GM18519 (cell line): ENCODE measurements at regions not wholly inside any gene's neighbourhood (a gene's known extent, or its start where the extent isn't known, plus 50 kb on each side); places are given as distances from the start of the nearest gene placed in this dataset.
"Not testable (repeated sequence)": the region's sequence is repeated elsewhere in the genome, so short reads cannot be mapped to it uniquely, and the experiment has no call there.

ENCODE experiments used
- ATAC-seq: cut with Tn5 transposase; IDR thresholded peaks from one replicate; pipeline ENCODE4 v1.9.1; 2021; ENCODE audit warnings: mild to moderate bottlenecking, moderate library complexity; ENCODE audit not compliant: unreplicated experiment, low FRiP score

DNA sequence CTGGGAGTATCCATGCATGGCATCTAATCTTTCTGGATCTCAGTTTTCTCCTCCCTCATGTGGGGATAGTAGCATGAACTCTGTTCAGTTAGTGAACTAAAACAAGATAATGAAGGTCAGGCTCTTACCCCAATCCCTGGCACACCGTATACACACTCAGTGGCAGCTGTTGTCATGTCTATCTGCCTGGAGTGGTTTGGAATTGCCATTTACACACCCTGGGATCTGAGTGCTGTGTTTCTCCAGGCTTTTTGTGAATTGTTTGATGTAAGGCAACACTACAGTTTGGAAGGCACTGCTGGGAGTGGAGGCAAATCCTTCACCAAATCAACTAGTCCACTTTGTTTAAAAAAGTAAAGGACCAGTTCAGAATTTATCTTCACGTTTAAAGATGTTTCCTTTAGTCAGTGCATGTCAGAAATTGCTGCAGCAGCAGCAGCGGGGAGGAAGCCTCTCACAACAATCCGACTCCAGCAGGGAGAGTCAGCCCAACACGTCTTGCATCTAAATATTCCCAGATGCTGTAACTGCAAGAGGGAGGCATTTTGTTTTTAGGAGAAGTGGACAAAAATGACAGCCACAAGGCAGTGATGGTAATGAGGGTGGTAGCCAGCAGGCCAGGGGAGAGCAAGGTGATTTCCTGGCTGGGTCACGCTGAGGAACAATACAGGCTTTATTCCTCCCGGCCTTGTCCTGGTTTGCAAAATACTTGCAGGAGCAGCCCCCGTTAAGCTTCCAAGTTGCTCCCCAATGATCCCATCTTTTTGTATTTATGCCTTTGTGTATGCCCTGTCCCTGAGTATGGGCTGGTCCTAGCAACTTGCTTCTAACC is 128.5 kb upstream of the LRIG1 start:
- no peak for ATAC-seq

DNA sequence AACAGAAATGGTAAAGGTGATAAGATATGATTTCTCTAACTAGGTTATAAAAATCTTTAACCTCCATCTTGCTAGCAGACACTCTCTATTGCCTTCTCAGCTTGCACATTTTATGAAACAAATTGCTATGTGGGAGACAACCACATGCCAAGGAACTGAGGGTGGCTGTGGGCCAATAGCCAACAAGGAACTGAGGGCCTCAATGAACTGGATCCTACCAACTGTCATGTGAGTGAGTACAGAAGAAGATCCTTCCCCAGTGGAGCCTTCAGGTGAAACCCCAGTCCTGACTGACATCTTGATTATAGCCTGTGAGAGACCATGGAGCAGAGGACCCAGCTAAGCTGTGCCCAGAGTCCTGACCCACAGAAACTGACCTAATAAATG is 129.2 kb upstream of the LRIG1 start:
- ATAC-seq: no peak

DNA sequence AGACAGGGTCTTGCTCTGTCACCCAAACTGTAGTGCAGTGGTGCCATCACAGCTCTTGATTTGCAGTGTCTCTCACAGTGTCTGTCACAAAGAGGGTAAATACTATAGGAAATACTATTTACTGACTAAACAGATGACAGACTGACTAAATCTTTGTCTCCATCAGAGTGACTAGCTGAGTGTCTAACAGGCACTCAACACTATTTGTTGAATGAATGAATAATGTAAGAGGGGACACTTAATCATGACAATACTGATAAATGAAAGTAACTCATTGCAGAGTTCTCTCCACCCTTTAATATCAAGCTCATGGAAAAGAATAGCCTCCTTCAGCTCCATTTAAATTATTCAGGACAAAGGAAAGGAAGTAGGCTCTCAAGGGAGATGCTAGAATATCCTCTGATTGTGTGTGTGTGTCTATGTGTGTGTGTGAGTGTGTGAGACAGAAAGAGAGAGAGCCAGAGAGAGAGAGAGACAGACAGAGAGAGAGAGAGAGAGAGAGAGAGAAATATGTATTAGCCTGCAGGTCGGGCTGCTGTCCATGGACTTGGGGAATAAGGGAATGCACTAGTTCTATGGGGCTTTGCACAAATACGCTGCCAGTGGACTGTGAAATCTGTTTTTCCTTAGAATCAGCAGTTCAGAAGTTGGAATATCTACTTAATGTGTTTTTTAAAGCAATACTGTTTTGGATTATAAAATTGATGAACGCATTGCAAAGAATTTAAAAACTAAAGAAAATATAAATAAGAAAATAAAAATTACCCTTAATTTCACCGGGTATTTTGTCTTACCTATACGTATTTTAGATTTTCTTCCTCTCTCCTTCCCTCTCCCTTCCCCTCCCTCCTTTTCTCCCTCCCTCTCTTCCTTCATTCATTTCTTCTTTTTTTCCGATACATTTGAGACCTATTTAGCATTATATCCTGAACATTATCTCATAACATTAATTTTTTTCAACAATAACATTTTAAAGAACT is 132.9 kb upstream of the LRIG1 start:
- no peak for ATAC-seq

DNA sequence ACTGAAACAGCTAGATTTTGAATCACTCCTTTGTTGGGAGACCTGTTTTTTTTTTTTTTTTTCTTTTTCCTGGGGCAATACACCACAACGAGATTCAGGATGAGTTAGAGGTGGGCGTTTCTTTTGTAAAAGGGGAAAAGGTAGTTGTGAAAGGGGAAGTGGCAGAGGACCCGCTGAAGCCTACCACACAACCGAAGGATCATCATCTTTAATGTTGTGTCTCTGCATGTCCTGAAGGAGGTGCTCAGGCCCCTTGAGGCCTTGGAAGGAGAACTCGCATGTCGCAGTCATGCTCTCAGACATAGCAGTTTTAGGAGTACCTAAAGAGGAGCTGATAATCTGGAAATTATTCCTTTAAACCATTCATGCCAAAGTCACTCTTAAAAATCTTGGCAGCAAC is 137.9 kb upstream of the LRIG1 start:
- peak; percentile 85 for ATAC-seq

DNA sequence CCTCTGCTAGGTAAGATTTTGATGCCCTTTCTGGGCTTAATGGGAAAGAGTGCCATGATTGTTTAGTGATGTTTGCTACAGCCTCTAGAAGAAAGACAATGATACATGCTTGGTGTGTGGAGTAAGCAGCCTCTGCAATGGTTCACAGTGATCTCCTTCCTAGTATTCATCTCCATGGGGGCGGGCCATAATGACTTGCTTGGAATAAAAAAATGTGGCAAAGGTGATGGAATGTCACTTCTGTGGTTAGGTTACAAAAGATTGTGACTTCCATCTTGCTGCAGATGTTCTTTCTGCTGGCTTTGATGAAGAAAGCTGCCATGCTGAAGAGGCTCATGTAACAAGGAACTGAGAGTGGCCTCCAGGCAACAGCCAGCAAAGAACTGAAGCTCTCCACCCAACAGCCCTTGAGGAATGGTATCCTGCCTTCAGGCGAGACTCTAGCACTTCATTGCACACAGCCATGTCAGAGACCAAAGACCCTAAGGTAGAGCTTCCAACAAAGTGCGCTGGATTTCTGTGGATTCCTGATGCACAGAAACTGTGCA is 139.1 kb upstream of the LRIG1 start:
- ATAC-seq: no peak

DNA sequence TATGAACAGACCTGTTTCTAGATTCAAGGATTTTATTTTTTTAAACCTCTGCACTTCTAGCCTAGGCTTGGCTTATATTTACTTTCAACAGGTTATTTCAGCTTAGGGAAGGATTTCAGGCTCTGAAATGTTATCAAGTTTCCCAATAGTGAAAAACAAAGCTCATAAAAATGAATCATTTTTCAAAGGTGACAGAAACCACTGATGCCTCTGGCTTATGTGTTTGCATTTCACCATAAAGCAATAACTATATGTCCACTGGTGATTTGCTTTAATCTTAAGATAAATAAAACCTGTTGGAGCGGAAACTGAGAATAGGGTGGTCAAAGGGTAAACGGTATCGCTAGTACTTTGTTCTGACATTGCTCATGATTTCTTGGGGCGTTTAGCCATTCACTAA is 141.2 kb upstream of the LRIG1 start:
- no peak for ATAC-seq

DNA sequence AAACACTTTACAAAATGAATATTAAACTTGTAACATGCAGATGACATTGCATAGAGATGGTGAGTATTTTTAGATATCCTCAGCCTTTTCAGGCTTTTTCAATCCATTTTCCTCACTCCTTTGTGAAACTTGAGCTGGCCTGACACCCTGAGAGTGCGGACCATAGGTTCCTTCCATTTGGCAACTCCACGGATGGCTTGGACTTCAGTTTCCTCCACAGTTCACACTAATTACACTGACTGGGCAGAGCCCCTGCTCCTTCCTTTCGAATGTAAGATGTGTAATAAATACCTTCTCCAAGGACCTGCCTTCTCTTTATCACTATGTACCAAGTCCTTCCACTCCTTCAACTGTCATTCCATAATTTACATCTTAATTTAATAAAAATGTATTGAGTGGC is 141.7 kb upstream of the LRIG1 start:
- no peak for ATAC-seq

DNA sequence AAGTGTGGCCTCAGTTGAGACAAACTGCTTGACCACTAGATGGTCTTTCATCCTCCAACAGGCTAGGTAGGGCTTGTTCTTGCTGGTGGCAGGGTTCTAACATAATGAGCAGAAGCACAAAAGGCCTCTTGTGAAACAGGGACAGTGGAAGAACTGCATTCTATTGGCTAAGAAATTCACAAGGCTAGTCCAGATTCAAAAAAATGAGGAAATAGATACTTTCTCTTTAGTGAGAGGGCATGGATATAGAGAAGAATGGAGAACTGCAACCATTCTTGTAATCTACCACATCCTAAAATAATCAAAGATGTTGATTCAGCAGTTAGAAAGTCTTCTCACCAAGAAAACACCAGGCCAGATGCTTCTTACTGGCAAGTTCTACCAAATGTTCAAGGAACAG is 143.7 kb upstream of the LRIG1 start:
- ATAC-seq: no peak

DNA sequence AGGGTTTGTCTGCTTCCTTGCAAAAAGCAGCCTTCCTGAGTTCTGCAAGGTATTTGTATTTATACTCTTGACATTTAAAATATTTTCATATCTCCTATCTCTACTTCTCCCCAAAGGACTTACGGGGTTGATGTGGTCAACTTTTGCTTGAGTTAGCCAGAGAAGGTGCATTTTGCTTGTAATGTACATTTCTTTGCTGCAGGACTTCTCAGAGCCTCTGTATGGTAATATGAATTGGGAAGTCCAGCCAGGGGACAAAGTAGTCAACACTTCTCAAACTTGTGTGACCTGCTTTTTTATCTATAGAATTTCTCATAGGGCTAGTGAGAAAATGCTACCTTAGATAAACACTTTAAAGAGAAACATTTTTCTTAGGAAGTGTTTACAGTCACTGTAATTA is 148.2 kb upstream of the LRIG1 start:
- no peak for ATAC-seq

DNA sequence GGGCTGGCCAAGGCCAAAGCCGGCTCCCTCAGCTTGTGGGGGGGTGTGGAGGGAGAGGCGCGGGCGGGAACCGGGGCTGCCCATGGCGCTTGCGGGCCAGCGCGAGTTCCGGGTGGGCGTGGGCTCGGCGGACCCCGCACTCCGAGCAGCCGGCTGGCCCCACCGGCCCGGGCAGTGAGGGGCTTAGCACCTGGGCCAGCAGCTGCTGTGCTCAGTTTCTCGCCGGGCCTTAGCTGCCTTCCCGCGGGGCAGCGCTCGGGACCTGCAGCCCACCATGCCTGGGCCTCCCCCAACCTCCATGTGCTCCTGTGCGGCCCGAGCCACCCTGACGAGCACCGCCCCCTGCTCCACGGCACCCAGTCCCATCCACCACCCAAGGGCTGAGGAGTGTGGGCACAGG is 150.7 kb upstream of the LRIG1 start:
- ATAC-seq: not testable (repeated sequence)

DNA sequence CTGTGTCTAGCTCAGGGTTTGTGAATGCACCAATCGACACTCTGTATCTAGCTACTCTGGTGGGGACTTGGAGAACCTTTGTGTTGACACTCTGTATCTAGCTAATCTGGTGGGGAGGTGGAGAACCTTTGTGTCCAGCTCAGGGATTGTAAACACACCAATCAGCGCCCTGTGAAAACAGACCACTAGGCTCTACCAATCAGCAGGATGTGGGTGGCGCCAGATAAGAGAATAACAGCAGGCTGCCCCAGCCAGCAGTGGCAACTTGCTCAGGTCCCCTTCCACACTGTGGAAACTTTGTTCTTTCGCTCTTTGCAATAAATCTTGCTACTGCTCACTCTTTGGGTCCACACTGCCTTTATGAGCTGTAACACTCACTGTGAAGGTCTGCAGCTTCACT is 151.3 kb upstream of the LRIG1 start:
- ATAC-seq: not testable (repeated sequence)

DNA sequence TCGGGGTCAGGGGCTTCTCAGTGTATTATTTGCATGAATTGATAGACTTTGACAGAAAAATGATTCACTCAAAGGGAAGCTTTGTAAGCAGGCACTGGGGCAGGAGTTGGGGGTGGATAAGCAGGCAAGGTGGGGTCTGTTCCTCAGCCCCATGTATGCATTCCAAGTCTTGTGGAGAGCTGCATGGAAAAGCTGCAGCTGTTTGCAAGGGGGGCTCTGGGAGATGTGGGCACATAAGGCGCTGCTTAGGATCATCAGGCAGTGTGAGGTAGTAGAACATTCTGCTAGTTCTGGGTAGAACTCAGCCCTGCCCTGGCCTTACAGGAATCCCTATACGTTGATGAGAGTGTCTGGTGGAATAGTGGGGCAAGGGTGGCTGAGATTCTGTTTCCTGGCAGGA is 154.2 kb upstream of the LRIG1 start:
- ATAC-seq: no peak

DNA sequence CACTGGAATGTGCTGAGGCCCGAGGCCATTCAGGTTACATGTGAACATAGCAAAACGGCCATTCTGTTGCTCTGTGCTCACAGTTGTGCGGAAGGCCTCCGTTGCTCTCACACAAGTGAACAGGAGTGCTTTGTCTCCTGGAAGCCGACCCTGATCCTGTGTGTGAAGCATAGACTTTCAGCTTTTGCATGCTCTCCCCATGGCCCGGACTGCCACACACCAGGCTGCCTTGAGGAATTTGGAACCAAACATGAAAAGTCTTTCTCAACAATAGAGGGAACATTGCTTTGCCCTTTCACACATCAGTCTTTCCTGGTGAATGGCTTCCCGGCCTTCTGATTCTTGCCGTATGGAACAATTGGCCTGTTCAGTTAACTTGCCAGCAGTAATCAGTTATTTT is 154.8 kb upstream of the LRIG1 start:
- no peak for ATAC-seq

DNA sequence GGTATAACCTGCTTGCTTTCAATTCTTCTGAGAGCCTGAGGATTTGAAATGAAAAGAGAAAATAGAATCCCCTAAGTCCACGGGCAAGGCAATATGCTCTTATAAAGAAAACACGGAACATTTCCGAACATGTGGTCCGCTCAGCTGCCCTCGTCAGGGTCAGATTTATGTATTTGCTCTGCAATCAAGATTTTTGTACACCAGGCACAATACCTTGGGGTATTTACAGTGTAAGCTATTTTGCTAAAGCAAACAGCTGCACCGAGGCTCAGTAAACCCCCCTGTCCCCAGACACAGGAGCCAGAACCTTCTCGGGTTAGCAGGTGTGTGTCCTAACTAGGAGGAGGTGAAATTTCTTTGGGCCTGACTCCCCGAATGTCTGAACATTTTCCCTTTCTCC is 155.8 kb upstream of the LRIG1 start:
- no peak for ATAC-seq

DNA sequence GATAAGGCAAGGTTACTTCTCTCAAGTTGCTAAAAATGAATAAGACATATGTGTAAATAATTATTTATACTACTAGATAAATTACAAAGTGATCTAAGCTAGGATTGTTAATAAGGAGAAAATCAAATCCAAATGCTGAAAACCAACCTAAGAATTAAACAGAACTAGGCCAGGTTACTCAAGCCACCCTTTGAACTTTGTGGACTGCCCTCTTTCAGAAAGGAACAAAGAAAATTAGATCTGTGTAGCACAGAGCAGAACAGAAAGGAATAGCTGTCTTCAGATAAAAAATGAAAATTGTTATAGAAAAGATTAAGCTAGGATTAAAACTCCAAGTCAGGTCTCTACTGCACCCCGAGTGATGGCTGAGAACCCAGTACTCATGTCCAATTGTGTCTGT is 158.2 kb upstream of the LRIG1 start:
- ATAC-seq: no peak

DNA sequence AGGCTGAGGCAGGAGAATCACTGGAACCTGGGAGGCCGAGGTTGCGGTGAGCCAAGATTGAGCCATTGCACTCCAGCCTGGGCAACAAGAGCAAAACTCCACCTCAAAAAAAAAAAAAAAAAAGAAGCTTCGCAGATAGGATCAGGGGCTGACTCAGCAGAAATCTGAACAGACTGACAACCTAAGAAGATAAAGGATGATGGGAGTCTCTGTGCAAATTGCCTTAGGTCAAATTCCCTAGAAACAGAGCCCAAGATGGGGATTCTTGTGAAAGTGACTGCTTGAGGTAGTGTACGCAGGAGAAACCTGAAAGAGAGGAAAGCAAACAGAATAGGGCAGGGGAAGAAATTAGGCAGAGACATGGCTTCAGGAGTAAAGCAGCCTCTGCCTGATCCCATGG is 160.8 kb upstream of the LRIG1 start:
- ATAC-seq: no peak

DNA sequence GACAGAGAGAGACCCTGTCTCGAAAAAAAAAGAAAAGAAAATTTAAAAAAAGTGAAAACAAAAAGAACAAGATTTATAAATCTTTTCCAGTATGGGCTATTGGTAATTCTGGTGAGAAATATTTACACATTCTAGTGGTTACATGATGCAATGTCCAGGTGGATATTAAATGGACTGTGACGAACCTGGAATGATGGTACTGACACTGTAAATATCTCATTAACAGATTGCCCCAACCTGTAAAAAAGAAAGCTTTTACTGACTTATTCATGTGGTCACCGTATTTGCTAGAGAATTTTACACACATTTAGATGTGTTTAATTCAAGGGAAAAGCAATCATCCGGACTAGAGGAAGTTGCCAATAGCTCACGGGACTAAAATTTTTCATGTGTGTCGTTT is 162.1 kb upstream of the LRIG1 start:
- ATAC-seq: no peak

DNA sequence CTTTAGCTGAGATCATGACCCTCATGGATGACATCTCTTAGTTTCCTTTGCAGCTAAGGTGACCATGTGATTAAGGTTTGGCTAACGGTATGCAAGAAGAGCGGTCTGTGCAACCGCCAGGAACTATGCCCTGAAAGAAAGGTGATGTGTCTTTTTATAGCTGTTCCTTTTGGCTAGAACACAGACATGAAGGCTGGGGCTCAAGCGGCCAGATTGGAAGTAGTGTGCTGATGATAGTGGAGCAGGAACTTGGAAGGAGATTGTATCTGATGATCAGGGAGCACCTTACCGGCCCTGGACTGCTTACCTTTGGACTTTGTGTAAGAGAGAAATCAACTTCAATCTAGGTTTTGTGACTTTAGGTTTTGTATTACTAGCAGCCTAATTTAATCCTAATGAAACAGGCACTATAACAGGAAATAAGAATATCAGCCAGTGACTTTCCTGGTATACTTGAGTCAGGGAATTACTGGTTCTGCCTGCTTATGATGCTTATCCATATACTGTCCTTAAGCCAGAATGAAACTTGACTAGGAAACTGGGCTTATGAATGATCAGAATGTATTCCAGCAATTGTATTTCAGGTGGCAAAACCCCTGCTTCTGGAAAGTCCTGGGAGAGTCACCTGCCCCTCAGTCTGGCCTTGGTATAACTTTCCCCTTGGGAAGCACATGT is 164.3 kb upstream of the LRIG1 start:
- ATAC-seq: no peak

DNA sequence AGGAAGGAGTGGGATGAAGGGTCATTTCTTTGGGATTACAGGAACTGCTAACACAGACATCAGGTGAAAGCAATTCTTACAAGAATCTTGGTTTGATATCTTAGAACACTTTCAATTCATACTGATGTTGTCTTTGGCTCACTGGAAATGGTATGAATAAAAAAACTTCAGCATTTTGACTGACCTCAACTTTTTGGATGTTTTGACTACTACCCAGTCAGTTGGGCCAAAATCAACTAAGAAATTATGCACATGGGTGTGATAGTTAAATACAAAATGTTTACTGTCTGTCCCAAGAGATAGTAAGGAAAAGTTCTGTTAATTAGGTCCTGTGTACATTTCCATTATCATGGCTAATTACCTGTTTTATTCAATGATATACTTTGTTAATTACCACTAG is 165.5 kb upstream of the LRIG1 start:
- no peak for ATAC-seq

DNA sequence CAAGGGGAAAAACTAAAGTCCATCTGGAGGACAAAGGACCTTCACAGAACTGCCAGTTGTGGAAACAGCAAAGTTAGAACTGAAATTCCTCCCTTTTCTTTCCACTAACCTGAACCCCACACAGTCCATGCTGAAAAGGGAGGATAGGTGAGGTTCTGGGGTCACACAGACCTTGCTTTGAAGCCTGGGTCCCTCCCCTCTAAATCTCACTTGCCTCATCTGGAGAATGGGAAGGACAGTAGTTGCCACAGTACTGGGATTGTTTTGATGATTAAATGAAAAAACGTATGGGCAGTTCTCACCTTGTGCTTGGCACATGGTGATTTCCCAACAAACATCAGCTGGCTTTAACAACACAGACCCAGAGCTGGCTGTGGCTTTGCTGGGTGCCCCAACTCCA is 166.4 kb upstream of the LRIG1 start:
- no peak for ATAC-seq

DNA sequence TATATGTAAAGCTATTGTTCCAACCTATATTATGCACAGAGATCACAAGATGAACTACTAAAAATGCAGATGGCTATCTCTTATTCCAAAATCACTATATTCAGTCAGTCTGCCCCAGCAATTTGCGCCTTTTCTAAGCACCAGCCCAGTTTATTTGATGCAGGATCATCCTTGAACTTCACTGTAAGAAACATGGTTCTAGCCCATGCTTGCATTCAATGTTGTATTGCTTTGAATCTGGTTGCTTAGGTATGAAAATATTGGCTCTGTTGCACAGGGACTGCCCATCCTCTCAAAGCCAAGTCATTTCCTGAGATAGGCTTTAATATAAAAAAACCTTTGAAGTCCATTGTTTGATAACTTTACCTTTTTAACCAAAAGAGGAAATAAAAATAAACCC is 170.5 kb upstream of the LRIG1 start:
- no peak for ATAC-seq
